Fibroblast of skin of scalp (primary cell): ENCODE measurements at regions not wholly inside any gene's neighbourhood (a gene's known extent, or its start where the extent isn't known, plus 50 kb on each side); places are given as distances from the start of the nearest gene placed in this dataset.
"Not testable (repeated sequence)": the region's sequence is repeated elsewhere in the genome, so short reads cannot be mapped to it uniquely, and the experiment has no call there.

ENCODE experiments used
- DNase-seq: peaks from one replicate; pipeline ENCODE4 v3.0.0-alpha.2; 2013

- DNase-seq: no peak
These were observed 219.7 kb upstream of the SPRY2 start for GRCh38 chr13:80560609-80561008.

- DNase-seq: no peak
These were observed 219.0 kb upstream of the SPRY2 start for GRCh38 chr13:80559944-80560343.

- DNase-seq: no peak
These were observed 217.1 kb upstream of the SPRY2 start for GRCh38 chr13:80558074-80558473.

- DNase-seq: no peak
These were observed 215.1 kb upstream of the SPRY2 start for GRCh38 chr13:80555796-80556678.

- DNase-seq: no peak
These were observed 212.0 kb upstream of the SPRY2 start for GRCh38 chr13:80552851-80553440.

- no peak for DNase-seq
These were observed 210.9 kb upstream of the SPRY2 start for GRCh38 chr13:80551650-80552497.

- DNase-seq: peak; percentile 54
These were observed 210.1 kb upstream of the SPRY2 start for GRCh38 chr13:80550971-80551441.

GRCh38 chr13:80548915-80549314 is 208.0 kb upstream of the SPRY2 start:
- DNase-seq: no peak

GRCh38 chr13:80547885-80548825 is 207.2 kb upstream of the SPRY2 start:
- no peak for DNase-seq

- no peak for DNase-seq
These were observed 206.4 kb upstream of the SPRY2 start for GRCh38 chr13:80547341-80547740.

- DNase-seq: no peak
These were observed 192.2 kb upstream of the SPRY2 start for GRCh38 chr13:80533175-80533574.

- DNase-seq: no peak
These were observed 190.0 kb upstream of the SPRY2 start for GRCh38 chr13:80530902-80531301.

GRCh38 chr13:80530191-80530590 is 189.3 kb upstream of the SPRY2 start:
- peak; percentile 32 for DNase-seq

- DNase-seq: peak; percentile 15
These were observed 188.8 kb upstream of the SPRY2 start for GRCh38 chr13:80529734-80530133.

- no peak for DNase-seq
These were observed 187.8 kb upstream of the SPRY2 start for GRCh38 chr13:80528733-80529132.

GRCh38 chr13:80527400-80527799 is 186.5 kb upstream of the SPRY2 start:
- DNase-seq: no peak

GRCh38 chr13:80524447-80525215 is 183.7 kb upstream of the SPRY2 start:
- DNase-seq: peak; percentile 15

- no peak for DNase-seq
These were observed 182.2 kb upstream of the SPRY2 start for GRCh38 chr13:80523134-80523533.

- DNase-seq: not testable (repeated sequence)
These were observed 181.5 kb upstream of the SPRY2 start for GRCh38 chr13:80522463-80522862.

GRCh38 chr13:80516818-80517348 is 176.0 kb upstream of the SPRY2 start:
- no peak for DNase-seq

GRCh38 chr13:80515296-80515695 is 174.4 kb upstream of the SPRY2 start:
- no peak for DNase-seq
